ENCODE measurements at regions not wholly inside any gene's neighbourhood (a gene's known extent, or its start where the extent isn't known, plus 50 kb on each side); places are given as distances from the start of the nearest gene placed in this dataset.
A peak's percentile ranks its signal among the peaks of the same experiment; 100 is the strongest.
"Not testable (repeated sequence)": the region's sequence is repeated elsewhere in the genome, so short reads cannot be mapped to it uniquely, and the experiment has no call there.

DNA sequence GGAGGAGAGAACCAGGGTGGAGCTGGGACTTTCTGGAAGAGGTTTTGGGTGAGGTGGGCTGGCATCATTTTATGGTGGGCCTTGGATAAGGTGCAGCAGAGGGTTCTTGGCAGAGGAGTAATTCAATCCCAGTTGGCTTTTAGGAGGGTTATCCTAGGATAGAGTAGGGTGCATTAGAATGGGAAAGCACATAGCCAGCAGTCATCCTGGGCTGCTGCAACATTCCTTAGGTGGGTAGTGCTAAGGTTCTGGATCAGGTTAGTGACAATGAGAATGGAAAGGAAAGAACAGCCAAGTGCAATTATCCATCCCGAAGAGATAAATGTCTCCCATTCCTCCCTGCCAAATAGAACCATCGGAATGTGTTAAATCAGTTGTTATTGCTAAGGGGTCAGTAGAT, 157.3 kb upstream of the SPRED2 start:
- no peak for DNase-seq

DNA sequence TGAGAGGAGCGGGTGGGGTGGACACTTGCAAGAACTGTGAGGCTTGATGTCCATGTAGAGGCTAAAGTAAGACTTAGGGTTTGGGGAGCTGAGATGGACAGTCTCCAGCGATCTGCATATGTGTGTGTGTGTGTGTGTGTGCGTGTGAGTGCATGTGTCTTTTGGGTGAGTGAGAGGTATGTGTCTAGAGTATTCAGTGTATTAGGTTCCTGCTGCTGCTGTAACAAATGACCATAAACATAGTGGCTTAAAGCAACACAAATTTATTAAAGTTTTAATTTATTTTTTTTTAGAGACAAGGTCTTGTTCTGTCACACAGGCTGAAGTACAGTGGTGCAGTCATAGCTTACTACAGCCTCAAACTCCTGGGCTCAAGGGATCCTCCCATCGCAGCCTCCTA, 155.4 kb upstream of the SPRED2 start:
- DNase-seq: no peak

DNA sequence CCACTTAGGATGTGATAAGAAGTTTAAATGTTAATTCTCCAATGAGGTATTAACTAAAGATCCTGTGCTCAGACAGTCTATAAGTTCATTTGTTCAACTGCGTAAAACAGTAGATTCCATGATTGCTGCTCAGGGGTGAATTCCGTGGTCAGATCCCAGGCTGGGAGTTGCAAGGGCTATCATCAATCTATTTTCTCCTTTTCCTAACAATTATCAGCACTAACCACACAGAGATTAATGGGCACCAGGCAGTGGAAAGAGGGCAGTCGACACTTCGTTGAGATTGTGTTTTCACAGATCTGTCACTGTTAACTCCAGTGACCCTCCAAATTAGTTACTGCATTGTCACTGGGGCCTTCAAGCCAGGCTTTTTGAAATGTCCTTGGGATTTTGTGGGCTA, 154.1 kb upstream of the SPRED2 start:
- no peak for DNase-seq

DNA sequence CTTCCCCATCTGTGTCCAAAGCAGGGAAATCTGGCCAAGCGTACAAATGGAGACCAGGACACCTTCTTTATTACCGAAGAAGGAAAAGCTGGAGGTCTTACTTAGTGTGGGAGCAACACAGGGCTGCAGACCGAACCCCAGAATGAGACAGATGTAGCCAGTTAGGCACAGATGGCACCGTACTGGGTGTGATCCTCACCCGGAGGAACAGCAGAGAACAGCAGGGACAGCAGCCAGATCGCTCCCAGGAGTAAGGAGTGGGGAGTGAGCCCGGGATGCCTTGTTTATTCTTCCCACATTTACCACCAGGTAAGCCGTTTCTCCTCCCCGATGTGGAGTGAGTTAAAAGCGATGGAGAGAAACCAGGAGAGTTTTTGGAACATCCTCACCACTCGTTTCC, 150.7 kb upstream of the SPRED2 start:
- DNase-seq: no peak

DNA sequence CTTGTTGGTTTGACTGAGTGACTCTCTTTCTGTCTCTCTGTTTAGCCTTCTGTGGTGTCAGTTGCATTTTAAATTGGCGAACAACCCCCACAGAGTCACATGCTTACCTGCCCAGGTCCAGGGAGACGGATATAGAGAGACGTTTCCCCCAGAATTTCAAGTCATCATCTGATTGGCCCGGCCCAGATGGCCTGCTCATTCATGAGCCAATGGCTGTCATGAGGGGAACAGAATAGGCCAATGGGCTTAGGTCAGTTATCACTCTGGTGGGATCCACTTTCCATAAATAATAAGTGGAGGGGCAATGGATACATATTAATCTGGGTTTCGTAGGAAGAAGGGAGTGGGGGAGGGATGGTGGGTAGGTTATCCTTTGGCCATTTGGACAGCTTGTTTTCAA, 150.0 kb upstream of the SPRED2 start:
- no peak for DNase-seq

DNA sequence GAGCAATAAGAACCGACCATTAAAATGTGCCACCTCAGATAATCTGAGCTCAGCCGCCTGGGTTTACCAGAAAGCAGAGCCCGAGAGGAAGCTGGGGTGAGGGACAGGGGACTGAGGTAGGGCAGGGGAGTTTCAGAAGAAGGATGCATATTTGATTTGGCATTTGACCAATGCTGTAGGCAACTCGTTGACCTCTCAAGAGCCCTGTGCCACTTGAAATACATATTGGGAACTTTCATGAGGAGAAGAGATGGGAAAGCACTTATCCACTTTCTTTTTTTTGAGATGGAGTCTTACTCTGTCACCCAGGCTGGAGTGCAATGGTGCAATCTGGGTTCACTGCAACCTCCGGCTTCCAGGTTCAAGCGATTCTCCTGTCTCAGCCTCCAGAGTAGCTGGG, 148.4 kb upstream of the SPRED2 start:
- no peak for DNase-seq

DNA sequence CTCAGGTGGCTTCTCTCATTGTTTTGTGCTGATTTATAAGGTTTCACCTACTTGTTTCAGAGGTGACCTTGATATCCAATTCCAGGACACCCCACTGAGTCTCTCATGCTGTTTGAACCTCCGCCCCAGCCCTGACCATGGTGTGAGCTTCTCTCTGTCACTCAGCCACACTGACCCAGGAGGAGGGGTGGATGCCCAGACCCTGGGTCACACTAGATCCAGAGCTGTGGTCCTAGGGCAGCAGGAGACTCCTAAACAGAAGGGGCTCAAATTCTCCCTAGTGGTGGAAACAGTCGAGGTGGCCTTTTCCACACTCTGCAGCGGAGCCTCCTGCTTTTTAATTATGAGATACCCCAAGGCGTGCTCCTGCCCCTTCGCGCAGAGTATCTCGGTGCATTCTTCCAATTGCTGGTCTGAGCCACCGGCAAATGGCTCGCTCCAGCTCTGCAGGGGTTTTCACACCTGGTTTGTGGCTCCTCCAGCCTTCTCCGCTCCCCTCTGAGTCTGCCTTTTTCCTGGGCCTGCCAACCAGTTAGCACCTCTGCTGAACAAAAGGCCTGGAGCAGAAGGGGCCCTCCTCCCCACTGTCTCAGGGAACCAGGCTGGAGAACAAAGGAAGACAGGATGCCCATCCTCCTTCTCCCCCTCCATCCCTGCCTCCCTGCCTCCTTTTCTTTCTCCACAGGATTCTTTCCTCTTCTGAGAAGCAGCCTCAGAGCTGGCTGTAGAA, 147.3 kb upstream of the SPRED2 start:
- no peak for DNase-seq

DNA sequence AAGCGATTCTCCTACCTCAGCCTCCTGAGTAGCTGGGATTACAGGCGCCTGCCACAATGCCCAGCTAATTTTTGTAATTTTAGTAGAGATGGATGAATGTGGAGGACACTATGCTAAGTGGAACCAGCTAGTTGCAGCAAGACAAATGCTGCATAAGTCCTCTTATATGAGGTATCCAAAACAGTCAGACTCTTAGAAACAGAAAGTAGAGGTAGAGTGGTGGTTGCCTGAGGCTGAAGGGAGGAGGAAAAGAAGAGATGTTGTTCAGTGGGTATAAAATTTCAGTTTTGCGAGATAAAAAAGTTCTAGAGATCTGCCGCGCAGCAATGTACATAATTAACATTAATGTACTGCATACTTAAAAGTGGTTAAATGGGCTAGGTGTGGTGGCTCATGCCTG, 145.3 kb upstream of the SPRED2 start:
- no peak for DNase-seq

DNA sequence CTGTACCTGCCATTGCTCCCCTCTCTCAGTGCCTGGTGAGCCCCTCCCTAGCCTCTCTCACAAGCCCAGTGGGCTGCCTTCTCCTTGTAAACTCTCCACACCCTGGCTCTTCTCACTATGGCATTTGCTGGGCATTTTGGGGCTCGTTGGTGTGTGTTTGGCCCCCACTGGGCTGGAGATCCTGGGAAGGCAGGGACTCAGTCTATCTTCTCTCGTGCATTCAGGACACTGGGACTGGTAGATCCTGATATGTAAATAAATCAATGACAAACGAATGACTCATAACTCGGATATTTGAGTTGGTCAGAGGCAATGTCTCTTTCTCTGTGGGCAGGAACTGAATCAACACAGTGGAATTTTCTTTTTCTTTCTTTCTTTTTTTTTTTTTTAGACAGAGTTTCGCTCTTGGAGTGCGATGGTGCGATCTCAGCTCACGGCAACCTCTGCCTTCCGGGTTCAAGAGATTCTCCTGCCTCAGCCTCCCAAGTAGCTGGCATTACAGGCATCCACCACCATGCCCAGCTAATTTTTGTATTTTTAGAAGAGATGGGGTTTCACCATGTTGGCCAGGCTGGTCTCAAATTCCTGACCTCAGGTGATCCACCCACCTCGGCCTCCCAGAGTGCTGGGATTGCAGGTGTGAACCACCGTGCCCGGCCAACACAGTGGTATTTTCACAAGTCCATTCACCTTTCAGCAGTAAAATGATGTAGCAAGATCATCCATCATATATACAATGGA, 144.6 kb upstream of the SPRED2 start:
- DNase-seq: peak; percentile 32 to 62 (median 52)

DNA sequence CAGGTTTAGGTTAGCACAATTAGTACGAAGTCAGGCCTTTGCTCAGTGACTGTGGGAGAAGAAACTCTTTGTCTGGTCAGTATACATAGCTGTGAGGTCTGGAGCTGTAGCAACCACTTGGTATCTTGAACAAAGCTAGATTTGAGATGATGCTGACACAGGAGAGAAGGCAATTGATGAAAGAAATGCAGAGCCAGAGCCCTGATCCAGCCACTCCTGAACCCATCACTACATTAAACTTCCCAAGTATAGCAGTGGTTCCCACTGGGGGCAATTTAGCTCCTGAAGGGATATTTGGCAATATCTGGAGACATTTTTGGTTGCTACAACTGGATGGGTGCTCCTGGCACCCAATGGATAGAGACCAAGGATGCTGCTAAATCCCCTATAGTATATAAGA, 143.9 kb upstream of the SPRED2 start:
- DNase-seq: no peak

DNA sequence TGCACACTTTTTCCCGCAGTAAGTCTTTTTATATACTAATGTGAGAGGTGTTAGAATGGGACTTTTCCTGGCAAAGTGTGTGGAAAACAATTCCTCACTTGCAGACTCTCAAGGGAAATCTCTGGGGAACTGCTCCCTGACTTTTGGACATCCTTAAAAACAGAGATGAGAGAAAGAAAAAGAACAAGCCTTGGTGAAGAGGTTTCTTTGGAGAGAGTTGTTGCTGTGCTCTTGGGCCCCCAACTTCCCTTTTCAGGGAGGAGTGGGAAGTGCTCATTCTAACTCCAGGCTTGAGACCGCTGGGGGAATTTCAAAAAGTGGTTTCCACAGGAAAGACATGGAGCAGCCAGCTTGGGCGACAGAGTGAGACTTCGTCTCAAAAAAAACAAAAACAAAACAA, 142.6 kb upstream of the SPRED2 start:
- peak; percentile 86 to 87 (median 86) for DNase-seq

DNA sequence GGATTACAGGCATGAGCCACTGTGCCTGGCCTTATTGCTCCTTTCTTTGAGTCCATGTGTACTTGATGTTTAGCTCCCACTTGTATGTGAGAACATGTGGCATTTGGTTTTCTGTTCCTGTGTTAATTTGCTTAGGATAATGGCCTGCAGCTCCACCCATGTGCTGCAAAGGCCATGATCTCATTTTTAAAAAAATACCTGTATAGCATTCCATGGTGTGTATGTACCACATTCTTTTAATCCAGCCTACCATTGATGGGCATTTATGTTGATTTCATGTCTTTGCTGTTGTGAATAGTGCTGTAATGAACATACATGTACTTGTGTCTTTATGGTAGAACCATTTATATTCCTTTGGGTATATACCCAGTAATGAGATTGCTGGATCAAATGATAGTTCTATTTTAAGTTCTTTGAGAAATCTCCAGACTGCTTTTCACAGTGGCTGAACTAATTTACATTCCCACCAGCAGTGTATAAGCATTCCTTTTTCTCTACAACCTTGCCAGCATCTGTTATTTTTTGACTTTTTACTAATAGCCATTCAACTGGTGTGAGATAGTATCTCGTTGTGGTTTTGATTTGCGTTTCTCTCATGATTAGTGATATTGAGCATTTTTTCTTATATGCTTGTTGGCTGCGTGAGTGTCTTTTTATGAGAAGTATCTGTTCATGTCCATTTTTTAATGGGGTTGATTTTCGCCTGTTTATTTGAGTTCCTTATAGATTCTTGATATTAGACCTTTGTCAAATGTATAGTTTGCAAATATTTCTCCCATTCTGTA, 136.4 kb upstream of the SPRED2 start:
- DNase-seq: not testable (repeated sequence)

DNA sequence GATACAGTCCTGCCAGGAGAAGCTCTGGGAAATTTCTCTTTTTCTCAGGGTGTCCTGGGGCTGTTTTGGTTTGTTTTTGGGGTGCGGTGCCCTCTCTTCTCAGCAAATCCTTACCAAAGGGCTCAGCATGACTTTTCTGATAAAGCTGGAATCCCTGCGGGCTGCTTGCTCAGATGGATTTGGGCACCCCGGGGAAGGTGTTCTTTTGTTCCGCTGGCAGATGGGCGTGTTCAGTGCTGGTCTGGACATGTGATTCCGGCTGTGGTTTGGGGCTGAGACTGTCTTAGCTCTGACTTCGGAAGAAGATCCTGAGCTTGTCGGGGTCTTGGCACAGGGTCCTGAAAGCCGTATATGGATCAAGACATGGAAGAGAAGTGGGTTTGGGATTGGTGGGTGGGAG, 134.2 kb upstream of the SPRED2 start:
- peak in 1 of 3 donors; percentile 35 for DNase-seq

DNA sequence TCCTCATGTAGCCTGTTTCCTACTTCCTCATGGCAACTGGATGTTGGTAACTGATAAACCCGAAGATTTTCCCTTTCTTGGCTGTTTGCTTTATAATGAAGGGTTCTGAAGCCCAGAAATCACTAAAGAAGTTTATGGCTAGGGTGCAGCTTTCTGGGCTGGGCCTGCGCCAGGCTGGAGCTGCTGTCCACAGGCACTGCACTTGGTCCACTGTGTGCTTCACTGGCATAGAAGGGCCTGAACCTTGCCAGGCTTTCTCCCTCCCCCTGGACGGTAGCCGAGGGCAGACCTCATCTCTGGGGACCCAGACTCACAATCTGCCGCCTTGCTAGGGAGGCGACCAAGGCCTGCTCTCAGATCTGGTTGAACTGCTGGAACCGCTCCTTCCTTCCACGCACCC, 133.3 kb upstream of the SPRED2 start:
- no peak for DNase-seq

DNA sequence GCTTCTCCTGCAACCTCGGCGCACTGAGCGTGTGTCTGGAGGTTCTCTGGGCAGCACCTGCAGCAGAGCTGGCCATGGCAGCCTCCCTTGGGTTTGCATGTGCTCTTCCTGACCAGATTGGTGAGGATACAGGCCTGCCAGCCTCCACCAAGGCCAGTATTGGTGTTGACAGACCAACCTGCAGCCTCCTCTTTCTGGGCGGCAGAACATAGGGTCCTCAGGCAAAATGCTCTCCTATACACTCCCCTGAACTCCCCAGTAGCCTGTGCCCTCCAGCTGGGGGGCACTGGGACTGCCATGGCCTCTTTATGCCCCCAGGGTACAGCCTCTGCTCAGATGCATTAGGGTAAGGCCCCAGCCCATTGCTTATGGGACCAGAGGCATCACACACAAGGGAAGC, 131.9 kb upstream of the SPRED2 start:
- no peak for DNase-seq

DNA sequence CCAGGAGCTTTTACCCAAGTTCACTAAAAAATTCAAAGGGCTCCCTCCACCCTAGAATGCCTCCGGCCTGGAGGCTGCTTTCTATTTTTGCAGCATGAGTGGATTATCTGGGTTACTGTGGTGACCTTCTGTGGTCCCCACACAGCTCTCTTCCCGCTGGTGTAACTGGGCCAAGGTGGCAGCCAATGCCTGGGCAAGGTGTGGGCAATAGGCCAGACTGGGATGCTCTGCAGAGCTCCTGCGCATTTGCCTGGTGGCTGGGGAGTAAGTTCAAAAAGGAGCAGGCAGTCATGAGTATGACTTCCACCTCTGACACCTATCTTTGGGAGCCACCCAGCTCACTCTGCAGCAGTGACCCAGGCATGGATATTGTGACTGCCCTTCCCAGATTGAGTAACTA, 130.5 kb upstream of the SPRED2 start:
- DNase-seq: no peak

DNA sequence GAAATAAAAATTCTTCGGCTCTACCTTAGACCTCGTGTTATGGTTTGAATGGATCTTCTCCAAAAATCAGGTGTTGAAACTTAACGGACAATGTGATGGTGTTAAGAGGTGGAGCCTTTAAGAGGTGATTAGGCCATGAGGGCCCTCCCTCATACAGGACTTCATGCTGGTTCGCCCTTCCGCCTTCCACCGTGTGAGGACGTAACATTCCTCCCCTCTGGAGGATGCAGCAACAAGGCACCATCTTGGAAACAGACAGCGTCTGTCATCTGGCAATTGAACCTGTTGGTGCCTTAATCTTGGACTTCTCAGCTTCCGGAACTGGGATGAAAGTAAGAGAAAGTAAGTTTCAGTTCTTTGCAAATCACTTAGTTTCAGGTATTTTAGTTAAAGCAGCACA, 126.3 kb upstream of the SPRED2 start:
- DNase-seq: no peak

DNA sequence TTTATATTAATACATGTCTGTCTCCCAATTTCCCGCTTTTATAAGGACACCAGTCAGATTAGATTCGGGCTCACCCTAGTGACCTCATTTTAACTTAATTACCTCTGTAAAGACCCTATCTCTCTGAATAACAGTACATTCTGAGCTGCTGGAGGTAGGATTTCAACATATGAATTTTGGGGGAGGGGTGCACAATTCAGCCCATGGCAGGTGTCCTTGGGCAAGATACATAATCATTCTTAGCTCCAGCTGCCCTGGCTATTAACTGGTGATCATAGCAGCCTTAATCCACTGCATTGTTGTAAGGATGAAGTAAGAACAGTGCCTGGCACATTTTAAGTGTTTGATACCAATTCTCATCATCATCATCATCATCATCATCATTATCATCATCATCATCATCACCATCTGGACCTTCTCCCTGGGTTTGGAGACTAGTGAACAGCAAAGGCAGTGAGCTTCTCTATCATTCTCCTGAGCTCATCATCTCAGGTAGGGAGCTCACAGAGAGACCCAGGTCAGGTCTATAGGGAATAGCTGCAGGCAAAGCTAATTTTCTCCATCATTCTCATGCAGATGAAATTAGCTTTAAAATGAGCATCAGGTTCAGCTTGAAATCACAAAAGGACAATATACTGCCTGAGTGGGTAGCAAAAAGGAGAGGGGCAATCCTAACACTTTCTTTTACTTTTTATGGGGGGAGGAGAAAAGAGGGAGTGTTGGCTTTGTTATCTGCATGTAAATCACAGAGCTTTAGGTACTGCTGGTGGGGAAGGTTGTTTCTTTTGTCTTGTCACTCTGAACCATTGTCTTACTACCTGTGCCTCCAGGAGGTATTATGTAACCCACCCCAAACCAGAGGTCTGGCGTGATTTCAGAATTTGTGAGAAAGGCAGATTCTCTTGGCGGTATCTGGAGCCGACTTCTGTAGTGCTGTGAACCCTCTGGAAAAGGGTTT, 125.5 kb upstream of the SPRED2 start:
- DNase-seq: no peak

DNA sequence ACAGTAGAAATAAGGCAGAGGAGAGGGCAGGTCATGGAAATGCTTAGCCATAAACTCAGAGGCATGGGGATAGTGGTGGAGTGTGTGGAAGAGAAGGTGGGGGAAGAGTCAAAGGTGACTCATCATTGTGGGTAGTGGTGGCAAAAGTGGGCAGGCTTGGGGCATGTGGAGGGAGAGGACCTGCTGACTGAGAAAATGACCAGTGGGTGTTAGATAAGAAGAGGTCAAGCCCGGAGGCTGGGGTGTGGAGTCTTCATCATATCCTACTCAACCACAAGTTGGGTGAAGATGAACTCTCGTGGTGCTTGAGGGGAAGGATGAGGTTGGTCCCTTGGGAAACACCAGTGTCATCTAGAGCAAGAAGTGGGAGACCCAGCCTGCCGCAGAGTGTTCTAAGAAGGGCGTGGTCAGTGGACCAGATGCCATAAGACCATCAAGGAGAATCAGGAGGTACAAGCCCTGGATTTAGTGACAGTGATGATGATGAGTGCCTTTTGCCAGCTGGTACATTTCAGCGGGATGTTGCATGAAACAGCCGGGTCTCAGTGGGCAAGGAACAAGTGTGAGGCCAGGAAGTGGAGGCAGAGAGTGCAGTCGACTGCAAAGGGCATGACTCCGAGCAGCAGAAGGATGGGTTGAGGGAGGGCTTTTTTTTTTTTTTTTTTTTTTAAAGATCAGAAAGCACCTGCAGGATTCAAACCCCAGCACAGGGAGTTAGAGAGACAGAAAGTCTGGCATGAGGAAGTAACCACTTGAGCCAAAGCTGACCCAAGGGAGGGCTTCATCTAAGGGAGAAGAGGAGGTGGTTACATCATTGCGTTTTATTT, 122.6 kb upstream of the SPRED2 start:
- DNase-seq: peak; percentile 84 to 90 (median 89)

DNA sequence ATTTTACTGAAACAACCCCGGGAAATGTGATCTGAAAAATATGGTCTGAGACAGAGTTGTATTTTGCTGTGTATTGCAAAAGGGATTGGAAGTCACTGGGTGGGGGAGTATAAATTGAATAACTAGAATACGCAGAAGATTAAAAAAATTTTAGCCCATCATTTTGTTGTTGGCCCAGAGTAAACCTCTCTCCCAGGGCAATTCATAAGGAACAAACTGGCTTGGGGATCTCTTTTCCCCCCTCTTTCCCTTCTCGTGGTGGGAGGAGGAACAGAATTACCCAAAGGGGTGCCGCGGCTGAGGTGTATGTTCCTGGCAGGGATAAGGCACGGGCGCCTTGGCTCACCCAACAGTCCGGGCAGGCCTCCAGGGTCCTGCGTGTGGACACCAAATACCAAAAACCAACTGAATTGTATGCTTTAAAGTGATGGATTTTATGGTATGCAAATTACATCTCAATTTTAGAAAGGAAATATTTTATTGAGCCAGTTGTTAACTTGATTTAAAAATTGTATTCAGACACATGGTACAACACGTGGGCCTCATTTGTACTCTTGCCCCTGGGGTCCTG, 121.2 kb upstream of the SPRED2 start:
- DNase-seq: no peak

DNA sequence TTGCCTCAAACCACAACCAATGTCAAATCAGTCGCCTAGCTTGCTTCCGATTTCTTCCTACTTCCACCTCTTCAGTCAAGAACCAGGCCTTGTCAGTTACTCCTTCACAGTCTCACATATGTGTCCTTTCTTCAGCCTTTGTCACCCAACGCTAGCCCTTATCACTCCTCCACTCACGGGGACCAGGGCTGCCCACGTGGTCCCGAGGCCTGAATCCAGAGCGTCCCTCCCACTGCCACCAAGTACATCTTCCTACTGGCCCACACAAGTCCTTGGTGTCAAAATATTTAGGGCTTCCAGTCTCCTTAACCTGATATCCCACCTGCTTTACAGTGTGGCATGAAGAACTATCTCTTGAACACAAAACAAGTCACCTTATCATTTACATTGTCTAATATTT, 119.1 kb upstream of the SPRED2 start:
- DNase-seq: no peak

Measured in suppressor macrophage treated with lipopolysaccharide for 1 hour (primary cell).